OCI-LY7 (cell line): ENCODE measurements at regions not wholly inside any gene's neighbourhood (a gene's known extent, or its start where the extent isn't known, plus 50 kb on each side); places are given as distances from the start of the nearest gene placed in this dataset.

Experiments
- CTCF ChIP-seq: fragments of 200-600 bp; sonication (generic); conservative IDR thresholded peaks from 2 replicates; pipeline ENCODE4 v1.5.1; 2014; ENCODE audit warnings: mild to moderate bottlenecking, antibody characterized with exemption, low read length, moderate library complexity, mixed read lengths
- EZH2phosphoT487 ChIP-seq: fragments of 200-600 bp; sonication (generic); IDR thresholded peaks from 2 replicates; pipeline ENCODE4 v1.6.1; 2018; ENCODE audit warnings: low read depth, borderline replicate concordance, mild to moderate bottlenecking, mixed run types, antibody characterized with exemption, low read length, moderate library complexity, mixed read lengths

- TF ChIP-seq CTCF (no peak), EZH2phosphoT487 (no peak)
These were observed 138.9 kb upstream of the GIMD1 start for GRCh38 chr4:106507440-106507839.
